ENCODE measurements at regions not wholly inside any gene's neighbourhood (a gene's known extent, or its start where the extent isn't known, plus 50 kb on each side); places are given as distances from the start of the nearest gene placed in this dataset.

DNA sequence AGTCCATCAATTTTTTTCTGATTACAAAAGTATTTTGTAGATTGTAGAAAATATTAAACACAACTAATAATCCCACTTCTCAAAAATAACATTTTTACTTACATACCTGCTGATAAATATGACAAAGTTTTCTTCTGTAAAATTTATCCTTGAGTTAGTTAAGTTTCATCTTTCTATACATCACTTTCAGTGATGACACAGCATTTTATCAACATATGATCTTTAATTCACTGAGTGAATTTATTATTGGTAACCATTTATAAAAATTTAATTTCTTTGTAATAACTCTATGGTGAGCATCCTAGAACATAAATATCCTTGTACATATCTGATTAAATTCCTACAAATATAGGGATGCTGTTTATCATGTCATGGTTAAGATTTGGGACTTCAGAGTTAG, 385.0 kb upstream of the SLC35B3 start:
- H3K4me1 ChIP-seq = no peaks in the 10 kb centered on the region
- no peaks in the 10 kb centered on the region for H3K36me3 ChIP-seq
- intact Hi-C loops (cut with DNase I) = no loop called here
- no peaks in the 10 kb centered on the region for H3K27me3 ChIP-seq
- H3K4me3 ChIP-seq = no peak overlapping the region
- H3K9me3 ChIP-seq = peaks cover 0 to 17% (median 4%) of the 10 kb centered on the region in 11 donors
- no peak for DNase-seq
- H3K27ac ChIP-seq = no peak overlapping the region
- no peak for ATAC-seq
- TF ChIP-seq CTCF (IDR thresholded peaks at IDR 0.05) = no peak

DNA sequence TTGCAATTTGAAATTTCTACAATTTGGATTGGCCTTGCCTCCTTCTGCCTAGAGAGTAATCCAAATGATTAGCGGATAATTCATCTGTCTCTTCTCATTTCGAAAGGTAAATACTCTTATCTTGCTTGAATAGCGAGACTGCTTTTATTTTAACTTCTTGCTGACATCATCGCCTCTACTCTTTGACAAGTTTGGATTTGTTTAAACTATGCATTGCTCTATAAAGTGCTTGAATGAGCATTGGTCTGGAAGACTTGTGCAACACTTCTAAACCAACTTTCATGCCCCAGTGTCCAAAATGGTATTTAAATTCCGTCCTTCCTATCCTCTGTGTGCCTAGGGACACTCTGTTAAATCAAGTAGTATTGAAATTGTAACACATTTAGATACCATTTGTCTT, 384.1 kb upstream of the SLC35B3 start:
- Histone ChIP-seq H3K36me3 (no peaks in the 10 kb centered on the region), H3K4me3 (no peak overlapping the region), H3K27me3 (no peaks in the 10 kb centered on the region), H3K27ac (no peak overlapping the region), H3K9me3 (peaks cover 0 to 17% (median 4%) of the 10 kb centered on the region in 11 donors), H3K4me1 (no peaks in the 10 kb centered on the region)
- DNase-seq (no peak), ATAC-seq (no peak)
- TF ChIP-seq CTCF (IDR thresholded peaks at IDR 0.05) = no peak
- WGBS, 2 donors = 59 to 68% methylated on average over 5 of the region's 5 CpGs
- intact Hi-C loops (cut with DNase I) = no loop called here

- no peaks in the 10 kb centered on the region for H3K9me3 ChIP-seq
- WGBS, 2 donors = 63 to 64% methylated on average over 1 of the region's 1 CpG
- ATAC-seq = no peak
Measured at GRCh38 chr6:8814440-8815000, 379.2 kb upstream of the SLC35B3 start.

GRCh38 chr6:8810325-8810724, 375.0 kb upstream of the SLC35B3 start:
- TF ChIP-seq CTCF (IDR thresholded peaks at IDR 0.05) = no peak
- no peak for DNase-seq
- no peaks in the 10 kb centered on the region for H3K4me1 ChIP-seq
- H3K4me3 ChIP-seq = no peak overlapping the region
- no peaks in the 10 kb centered on the region for H3K36me3 ChIP-seq
- no peak for ATAC-seq
- 87% methylated on average over 4 of the region's 4 CpGs for WGBS, 2 donors
- H3K9me3 ChIP-seq = peaks cover 0 to 3% (median 0%) of the 10 kb centered on the region in 11 donors
- H3K27ac ChIP-seq = no peak overlapping the region
- no peaks in the 10 kb centered on the region for H3K27me3 ChIP-seq
- intact Hi-C loops (cut with DNase I) = no loop called here

More at GRCh38 chr6:8814440-8815000, 379.2 kb upstream of the SLC35B3 start:
- H3K27ac ChIP-seq = no peak overlapping the region
- H3K4me1 ChIP-seq = no peaks in the 10 kb centered on the region
- no peaks in the 10 kb centered on the region for H3K36me3 ChIP-seq
- DNase-seq = no peak
- no peaks in the 10 kb centered on the region for H3K27me3 ChIP-seq
- no peak for TF ChIP-seq CTCF (IDR thresholded peaks at IDR 0.05)
- no peak overlapping the region for H3K4me3 ChIP-seq
- intact Hi-C loops (cut with DNase I) = no loop called here
